ENCODE measurements at regions not wholly inside any gene's neighbourhood (a gene's known extent, or its start where the extent isn't known, plus 50 kb on each side); places are given as distances from the start of the nearest gene placed in this dataset.
A peak's percentile ranks its signal among the peaks of the same experiment; 100 is the strongest.

GRCh38 chr1:56137521-56138505, 441.6 kb downstream of the PLPP3 start:
- DNase-seq (ENCODE audit: extremely low read depth, insufficient read length): no peak
- H3K27me3 ChIP-seq (replicated peaks; ENCODE audit: control insufficient read depth, insufficient read depth, low read length): no peaks in the 10 kb centered on the region
- no peak for TF ChIP-seq CTCF (IDR thresholded peaks at IDR 0.05; ENCODE audit: insufficient read depth, low read length, poor library complexity, severe bottlenecking)
- H3K4me3 ChIP-seq (replicated peaks; ENCODE audit: low read depth, low read length): no peak overlapping the region
- no peaks in the 10 kb centered on the region for H3K36me3 ChIP-seq (ENCODE audit: control insufficient read depth, insufficient read depth, low read length)

GRCh38 chr1:56137090-56137489, 442.3 kb downstream of the PLPP3 start:
- no peaks in the 10 kb centered on the region for H3K36me3 ChIP-seq (ENCODE audit: control insufficient read depth, insufficient read depth, low read length)
- TF ChIP-seq CTCF (IDR thresholded peaks at IDR 0.05; ENCODE audit: insufficient read depth, low read length, poor library complexity, severe bottlenecking): no peak

GRCh38 chr1:56135864-56136147, 443.6 kb downstream of the PLPP3 start:
- peak; percentile 33 for DNase-seq (ENCODE audit: extremely low read depth, insufficient read length)

More at GRCh38 chr1:56137090-56137489, 442.3 kb downstream of the PLPP3 start:
- DNase-seq (ENCODE audit: extremely low read depth, insufficient read length): no peak
- Histone ChIP-seq H3K4me3 (replicated peaks; ENCODE audit: low read depth, low read length) (no peak overlapping the region), H3K27me3 (replicated peaks; ENCODE audit: control insufficient read depth, insufficient read depth, low read length) (no peaks in the 10 kb centered on the region)

GRCh38 chr1:56135069-56135863, 444.1 kb downstream of the PLPP3 start:
- H3K36me3 ChIP-seq (ENCODE audit: control insufficient read depth, insufficient read depth, low read length): no peaks in the 10 kb centered on the region
- no peak for TF ChIP-seq CTCF (IDR thresholded peaks at IDR 0.05; ENCODE audit: insufficient read depth, low read length, poor library complexity, severe bottlenecking)
- peak; percentile 54 for DNase-seq (ENCODE audit: extremely low read depth, insufficient read length)
- H3K27me3 ChIP-seq (replicated peaks; ENCODE audit: control insufficient read depth, insufficient read depth, low read length): no peaks in the 10 kb centered on the region
- no peak overlapping the region for H3K4me3 ChIP-seq (replicated peaks; ENCODE audit: low read depth, low read length)

More at GRCh38 chr1:56135864-56136147, 443.6 kb downstream of the PLPP3 start:
- Histone ChIP-seq H3K36me3 (ENCODE audit: control insufficient read depth, insufficient read depth, low read length) (no peaks in the 10 kb centered on the region), H3K27me3 (replicated peaks; ENCODE audit: control insufficient read depth, insufficient read depth, low read length) (no peaks in the 10 kb centered on the region), H3K4me3 (replicated peaks; ENCODE audit: low read depth, low read length) (no peak overlapping the region)
- TF ChIP-seq CTCF (IDR thresholded peaks at IDR 0.05; ENCODE audit: insufficient read depth, low read length, poor library complexity, severe bottlenecking): no peak

GRCh38 chr1:56133522-56134472, 445.6 kb downstream of the PLPP3 start:
- H3K27me3 ChIP-seq (replicated peaks; ENCODE audit: control insufficient read depth, insufficient read depth, low read length): no peaks in the 10 kb centered on the region
- DNase-seq (ENCODE audit: extremely low read depth, insufficient read length): peak; percentile 46
- H3K4me3 ChIP-seq (replicated peaks; ENCODE audit: low read depth, low read length): peak overlapping the region; percentile 35; the same call in 1 of the 2 replicates
- TF ChIP-seq CTCF (IDR thresholded peaks at IDR 0.05; ENCODE audit: insufficient read depth, low read length, poor library complexity, severe bottlenecking): no peak
- H3K36me3 ChIP-seq (ENCODE audit: control insufficient read depth, insufficient read depth, low read length): no peaks in the 10 kb centered on the region

All from GM06990 (cell line).